Stimulated activated CD4-positive, alpha-beta T cell treated with anti-CD3 and anti-CD28 coated beads, TNF-alpha, amount 100 ng/mL, for 24 hours (primary cell): ENCODE measurements at regions not wholly inside any gene's neighbourhood (a gene's known extent, or its start where the extent isn't known, plus 50 kb on each side); places are given as distances from the start of the nearest gene placed in this dataset.

Source experiments
- DNase-seq, 3 experiments: peaks; one replicate each; pipeline ENCODE4 v3.0.0-alpha.2; 2020; ENCODE audit warnings: low read depth in 3 of 3

GRCh38 chr11:109749476-109749875 is 327.5 kb downstream of the C11orf87 start:
- DNase-seq: no peak

DNA sequence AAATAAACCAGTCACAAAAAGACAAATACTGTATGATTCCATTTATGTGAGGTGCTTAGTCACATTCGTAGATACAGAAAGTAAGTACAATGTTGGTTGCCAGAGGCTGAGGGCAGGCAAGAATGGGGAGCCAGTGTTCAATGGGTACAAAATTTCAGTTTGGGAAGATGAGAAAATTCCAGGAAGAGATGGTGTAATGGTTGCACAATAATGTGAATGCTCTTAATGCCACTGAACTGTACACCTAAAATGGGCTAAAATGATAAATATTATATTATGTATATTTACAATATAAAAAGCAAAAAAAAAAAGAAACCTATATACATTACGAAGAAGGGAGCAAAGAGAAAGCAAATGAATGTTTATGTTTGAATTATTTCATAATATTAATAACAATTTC is 329.0 kb downstream of the C11orf87 start:
- DNase-seq: no peak

- no peak for DNase-seq
Measured at GRCh38 chr11:109752212-109752825, 330.3 kb downstream of the C11orf87 start.

GRCh38 chr11:109756521-109756920 is 334.5 kb downstream of the C11orf87 start:
- DNase-seq: no peak

DNA sequence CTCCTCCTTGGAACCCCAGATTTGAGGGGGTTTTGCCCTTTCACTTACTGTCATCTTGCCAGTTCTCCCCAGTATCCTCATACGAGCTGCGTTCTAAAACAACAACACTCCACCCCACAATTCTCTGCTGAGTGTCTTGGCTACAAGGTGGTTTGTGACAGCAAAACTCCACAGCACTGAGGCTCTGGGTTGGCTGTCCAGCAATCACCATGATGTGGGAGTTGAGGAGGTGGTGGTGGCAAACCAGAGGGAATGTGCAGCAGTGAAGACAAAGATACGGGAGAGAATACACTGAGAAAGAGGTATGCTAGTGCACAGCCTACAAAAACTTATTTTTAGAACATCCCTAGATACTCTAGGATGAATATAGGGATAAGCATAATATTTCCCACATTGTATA is 335.0 kb downstream of the C11orf87 start:
- no peak for DNase-seq

DNA sequence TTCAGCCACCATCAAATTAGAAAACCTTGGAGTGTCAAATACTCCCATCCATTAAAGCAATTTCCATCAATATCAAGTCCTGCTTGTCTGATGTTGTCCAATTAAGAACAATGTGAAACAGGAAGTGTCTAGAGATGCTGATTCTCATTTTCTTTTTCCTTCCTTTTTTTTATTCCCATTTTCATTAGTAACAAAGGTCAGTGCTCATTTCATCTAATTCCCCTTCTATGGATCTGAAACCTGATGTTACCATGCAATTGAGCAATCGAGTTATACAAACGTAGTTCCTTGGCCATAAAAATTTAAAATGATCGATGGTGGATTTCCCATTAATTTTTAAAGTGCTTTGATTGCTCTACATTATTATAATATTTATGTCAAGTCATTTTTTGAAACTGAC is 330.6 kb upstream of the ZC3H12C start:
- DNase-seq: no peak

DNA sequence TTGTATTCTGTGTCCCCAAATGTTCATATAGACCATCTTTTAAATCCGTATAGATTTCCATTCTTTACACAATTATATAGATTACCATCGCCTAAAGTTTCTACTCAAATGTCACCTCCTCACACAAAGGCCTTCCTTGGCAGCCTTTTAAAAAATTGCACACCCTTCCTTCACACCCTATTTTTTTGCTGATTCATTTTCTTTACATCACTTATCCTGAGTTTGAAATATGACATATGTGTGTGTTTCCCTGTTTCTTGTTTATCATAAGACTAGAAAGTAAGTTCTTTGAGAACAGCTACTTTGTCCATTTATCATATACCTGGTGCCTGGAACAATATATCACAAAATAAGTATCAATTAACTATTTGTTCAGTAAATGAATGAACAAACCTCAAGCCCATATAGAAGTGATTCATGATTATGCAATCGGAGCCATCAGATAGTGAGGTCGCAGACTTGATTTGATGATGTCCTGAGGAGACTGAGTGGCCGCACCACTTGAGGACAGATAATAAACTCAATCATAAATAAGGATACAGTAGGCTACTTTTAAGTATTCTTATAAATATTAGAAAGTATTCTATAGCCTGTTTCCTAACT is 327.4 kb upstream of the ZC3H12C start:
- no peak for DNase-seq

GRCh38 chr11:109769858-109770257 is 323.3 kb upstream of the ZC3H12C start:
- DNase-seq: no peak

- no peak for DNase-seq
Measured at GRCh38 chr11:109770323-109770722, 322.9 kb upstream of the ZC3H12C start.

GRCh38 chr11:109772892-109773291 is 320.3 kb upstream of the ZC3H12C start:
- no peak for DNase-seq

GRCh38 chr11:109775686-109776085 is 317.5 kb upstream of the ZC3H12C start:
- DNase-seq: no peak

DNA sequence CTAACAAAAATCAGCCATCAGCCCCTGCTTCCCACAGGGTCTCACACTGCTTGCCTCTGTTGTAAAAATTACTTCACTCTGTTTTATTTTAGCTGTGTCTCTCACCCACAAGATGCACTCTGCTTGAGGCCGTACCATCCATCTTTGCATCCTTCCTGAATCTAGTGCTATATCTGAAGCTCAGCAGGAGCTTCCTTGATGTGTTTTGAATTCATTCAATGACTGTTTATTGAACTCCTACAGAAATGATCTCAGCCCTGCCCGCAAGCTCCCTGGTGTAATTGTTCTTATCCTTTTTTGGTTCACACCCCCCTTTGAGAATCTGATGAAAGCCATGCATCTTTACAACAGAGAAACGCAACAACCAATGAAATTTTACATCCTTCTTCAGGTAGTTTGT is 310.2 kb upstream of the ZC3H12C start:
- DNase-seq: no peak

- DNase-seq: no peak
Measured at GRCh38 chr11:109783840-109784239, 309.4 kb upstream of the ZC3H12C start.

- no peak for DNase-seq
Measured at GRCh38 chr11:109784536-109784935, 308.7 kb upstream of the ZC3H12C start.

GRCh38 chr11:109785198-109785597 is 308.0 kb upstream of the ZC3H12C start:
- DNase-seq: no peak

- no peak for DNase-seq
Measured at GRCh38 chr11:109785714-109786113, 307.5 kb upstream of the ZC3H12C start.

GRCh38 chr11:109788948-109789490 is 304.2 kb upstream of the ZC3H12C start:
- DNase-seq: no peak

DNA sequence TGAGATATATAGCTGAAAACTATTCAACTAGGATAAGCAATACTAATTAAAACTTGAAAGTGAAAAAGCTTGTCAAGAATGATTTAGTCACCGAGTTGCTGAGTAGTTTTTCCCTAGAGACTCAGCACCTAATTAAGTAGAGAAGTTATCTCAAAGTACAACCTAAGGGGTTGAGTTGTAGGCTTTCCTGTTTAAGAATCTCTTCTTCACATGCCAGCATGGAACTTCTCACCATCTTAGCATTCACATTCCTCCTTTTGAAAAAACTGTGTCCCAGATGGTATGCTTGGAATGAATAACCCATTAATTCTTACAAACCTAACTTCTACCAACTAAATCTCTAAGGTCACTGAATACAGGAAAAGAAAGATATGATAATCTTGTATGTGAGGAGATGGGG is 303.3 kb upstream of the ZC3H12C start:
- no peak for DNase-seq

GRCh38 chr11:109791337-109791736 is 301.9 kb upstream of the ZC3H12C start:
- no peak for DNase-seq

DNA sequence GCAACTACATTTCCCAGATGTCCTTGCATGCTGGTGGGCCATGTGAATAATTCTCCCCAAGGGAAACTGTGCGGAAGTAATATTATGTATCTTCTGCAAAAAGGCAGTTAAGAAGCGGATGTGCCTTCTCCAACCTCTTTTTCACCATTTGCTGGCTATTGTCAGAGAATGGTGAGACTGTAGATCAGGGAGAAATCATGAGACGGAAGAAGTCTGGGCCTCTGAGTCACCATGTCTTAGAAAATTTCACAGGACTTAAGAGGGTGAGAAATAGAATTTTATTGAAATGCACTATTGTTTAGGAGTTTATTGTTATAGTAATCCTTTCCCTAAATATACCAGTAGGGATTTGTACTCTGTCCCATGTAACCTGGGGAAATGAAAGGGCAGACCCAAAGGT is 298.7 kb upstream of the ZC3H12C start:
- DNase-seq: no peak

GRCh38 chr11:109795234-109795633 is 298.0 kb upstream of the ZC3H12C start:
- no peak for DNase-seq

DNA sequence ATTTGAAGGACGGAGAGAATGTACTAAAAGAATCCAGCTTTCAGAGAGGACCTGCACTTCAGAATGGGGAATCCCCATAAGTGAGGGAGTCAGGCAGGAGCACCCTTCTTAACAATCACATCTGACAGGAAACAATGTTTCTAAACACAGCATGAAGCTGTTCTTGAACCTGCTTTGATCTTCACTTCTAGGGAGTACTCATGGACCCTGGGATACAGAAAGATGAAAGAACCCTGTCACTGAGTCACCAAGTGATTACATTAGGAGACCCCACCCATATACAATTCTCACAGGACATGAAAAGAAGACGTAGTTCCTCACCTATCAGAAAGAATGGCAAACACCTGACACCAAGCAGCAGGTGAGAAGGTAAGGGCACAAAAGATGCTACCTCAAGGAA is 296.9 kb upstream of the ZC3H12C start:
- DNase-seq: no peak

DNA sequence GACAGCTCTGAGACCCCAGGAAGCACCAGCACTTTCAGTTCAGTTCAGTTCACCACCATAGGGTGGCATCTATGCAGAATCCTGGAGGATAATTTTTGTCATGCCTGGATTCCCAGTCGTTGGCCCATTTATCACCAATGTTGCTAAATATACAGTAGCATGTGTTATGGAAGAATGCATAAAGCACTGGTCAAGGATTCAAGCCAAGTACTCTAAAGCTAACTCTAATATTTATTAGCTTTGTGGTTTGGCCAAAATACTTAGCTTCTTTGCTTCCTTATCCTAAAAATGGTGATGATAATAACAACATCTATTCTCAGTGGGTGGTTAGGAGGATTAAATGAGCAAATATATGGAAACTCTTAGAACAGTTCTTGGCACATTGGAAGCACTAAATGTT is 294.7 kb upstream of the ZC3H12C start:
- DNase-seq: no peak

DNA sequence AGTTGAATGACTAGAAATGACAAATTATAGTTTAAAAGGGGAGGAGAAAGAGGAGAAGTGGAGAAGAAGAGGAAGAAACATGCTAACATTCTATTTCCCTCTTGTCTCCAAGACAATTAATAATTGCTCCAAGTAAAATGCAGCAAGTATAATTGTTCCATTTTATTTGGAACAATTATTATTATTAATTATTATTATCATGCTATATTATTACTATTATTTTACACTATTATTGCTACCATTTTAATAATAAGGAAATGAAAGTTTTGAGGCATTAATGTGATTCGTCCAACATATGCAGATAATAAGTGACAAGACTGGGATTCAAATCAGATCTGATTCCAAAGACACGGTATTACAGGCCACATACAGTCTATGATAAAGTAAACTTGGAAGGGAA is 293.6 kb upstream of the ZC3H12C start:
- DNase-seq: no peak
